WERI-Rb-1 (cell line): ENCODE measurements at regions not wholly inside any gene's neighbourhood (a gene's known extent, or its start where the extent isn't known, plus 50 kb on each side); places are given as distances from the start of the nearest gene placed in this dataset.

Source experiments
- DNase-seq: peaks from one replicate; pipeline ENCODE4 v3.0.0-alpha.2; 2020
- H3K27ac ChIP-seq: fragments of 250-450 bp; sonication (Bioruptor Pico); 2 replicates; pipeline ENCODE4 v1.5.1; 2020; ENCODE audit warnings: mild to moderate bottlenecking, moderate library complexity
- H3K27me3 ChIP-seq: fragments of 250-450 bp; sonication (Bioruptor Pico); 2 replicates; pipeline ENCODE4 v1.5.1; 2021; ENCODE audit warnings: mild to moderate bottlenecking, low read depth, moderate library complexity; ENCODE audit not compliant: insufficient read depth, severe bottlenecking
- H3K36me3 ChIP-seq: fragments of 250-450 bp; sonication (Bioruptor Pico); 2 replicates; pipeline ENCODE4 v1.5.1; 2020; ENCODE audit warnings: mild to moderate bottlenecking, moderate library complexity
- H3K4me3 ChIP-seq: 2 replicates; pipeline ENCODE4 v1.5.1; 2011; ENCODE audit warnings: low read depth, mild to moderate bottlenecking, control low read depth, low read length
- H3K9me3 ChIP-seq: fragments of 250-450 bp; sonication (Bioruptor Pico); 2 replicates; pipeline ENCODE4 v1.5.1; 2021; ENCODE audit warnings: mild to moderate bottlenecking, moderate library complexity; ENCODE audit not compliant: severe bottlenecking
- CTCF ChIP-seq: IDR thresholded peaks from 2 replicates; pipeline ENCODE4 v1.5.1; 2011; ENCODE audit warnings: low read depth, mild to moderate bottlenecking, control low read depth, inconsistent platforms, low read length

- H3K9me3 ChIP-seq: peaks cover 12% of the 10 kb centered on the region
Observed at GRCh38 chr21:38729291-38729690, 76.4 kb upstream of the ETS2 start.

GRCh38 chr21:38729754-38730379, 75.9 kb upstream of the ETS2 start:
- no peak for DNase-seq
- TF ChIP-seq CTCF: no peak
- Histone ChIP-seq H3K36me3 (no peaks in the 10 kb centered on the region), H3K9me3 (peaks cover 12% of the 10 kb centered on the region), H3K27ac (no peak overlapping the region), H3K27me3 (no peaks in the 10 kb centered on the region), H3K4me3 (no peak overlapping the region)

More at GRCh38 chr21:38729291-38729690, 76.4 kb upstream of the ETS2 start:
- DNase-seq: no peak
- Histone ChIP-seq H3K4me3 (no peak overlapping the region), H3K27ac (no peak overlapping the region), H3K36me3 (no peaks in the 10 kb centered on the region), H3K27me3 (no peaks in the 10 kb centered on the region)
- TF ChIP-seq CTCF: no peak

GRCh38 chr21:38733972-38734546, 71.7 kb upstream of the ETS2 start:
- DNase-seq: peak; percentile 85
- TF ChIP-seq CTCF: peak; percentile 97
- no peaks in the 10 kb centered on the region for H3K9me3 ChIP-seq
- H3K27me3 ChIP-seq: no peaks in the 10 kb centered on the region
- no peak overlapping the region for H3K27ac ChIP-seq
- no peaks in the 10 kb centered on the region for H3K36me3 ChIP-seq
- H3K4me3 ChIP-seq: no peak overlapping the region

GRCh38 chr21:38734646-38735365, 70.9 kb upstream of the ETS2 start:
- no peak for TF ChIP-seq CTCF
- Histone ChIP-seq H3K9me3 (no peaks in the 10 kb centered on the region), H3K36me3 (no peaks in the 10 kb centered on the region), H3K27me3 (no peaks in the 10 kb centered on the region), H3K4me3 (no peak overlapping the region), H3K27ac (no peak overlapping the region)
- DNase-seq: no peak

GRCh38 chr21:38735626-38736206, 70.0 kb upstream of the ETS2 start:
- no peaks in the 10 kb centered on the region for H3K36me3 ChIP-seq
- no peaks in the 10 kb centered on the region for H3K27me3 ChIP-seq
- TF ChIP-seq CTCF: no peak
- no peaks in the 10 kb centered on the region for H3K9me3 ChIP-seq
- no peak overlapping the region for H3K4me3 ChIP-seq
- DNase-seq: no peak
- H3K27ac ChIP-seq: no peak overlapping the region
